ENCODE measurements at regions not wholly inside any gene's neighbourhood (a gene's known extent, or its start where the extent isn't known, plus 50 kb on each side); places are given as distances from the start of the nearest gene placed in this dataset.
"Not testable (repeated sequence)": the region's sequence is repeated elsewhere in the genome, so short reads cannot be mapped to it uniquely, and the experiment has no call there.

DNA sequence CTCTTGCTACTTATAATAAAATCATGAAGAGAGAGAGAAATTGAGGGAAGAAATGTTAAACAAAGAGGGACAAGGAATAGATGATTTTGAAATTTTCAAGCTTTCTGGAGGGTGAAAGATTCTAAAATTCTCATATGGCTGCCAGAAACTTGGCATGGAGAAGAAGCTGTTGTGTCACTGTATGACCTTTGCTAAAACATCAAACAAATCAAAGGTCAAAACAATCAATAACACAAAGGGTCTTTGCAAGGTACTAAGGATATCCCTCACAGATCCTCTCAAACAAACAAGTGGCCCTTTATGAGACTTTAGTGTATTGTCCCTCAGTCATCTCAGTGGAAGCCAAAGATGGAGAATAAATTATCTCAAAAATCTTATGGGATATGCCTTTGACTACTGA, 1039.2 kb upstream of the MIR17HG start:
- DNase-seq, result no peak

DNA sequence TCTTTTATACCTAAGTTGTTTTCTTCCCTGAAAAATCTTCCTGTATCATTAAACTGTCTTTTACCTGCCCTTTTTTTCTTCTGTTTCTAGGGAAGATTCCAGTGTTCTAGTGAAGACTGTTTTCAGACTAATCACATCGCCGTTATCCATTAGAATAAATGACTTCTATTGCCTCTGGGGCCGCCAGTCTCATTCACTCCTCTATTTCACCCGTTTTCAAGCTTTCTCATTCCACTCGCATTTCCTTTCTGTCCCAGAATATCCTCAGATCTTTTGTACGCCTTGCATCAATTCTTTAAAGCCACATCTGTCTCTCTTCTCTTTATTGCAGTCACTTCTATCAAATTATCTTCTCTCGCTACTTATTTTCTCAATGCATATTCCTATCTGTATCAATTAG, 1035.6 kb upstream of the MIR17HG start:
- no peak for DNase-seq

GRCh38 chr13:90315061-90315460, 1032.4 kb upstream of the MIR17HG start:
- DNase-seq, result no peak

DNA sequence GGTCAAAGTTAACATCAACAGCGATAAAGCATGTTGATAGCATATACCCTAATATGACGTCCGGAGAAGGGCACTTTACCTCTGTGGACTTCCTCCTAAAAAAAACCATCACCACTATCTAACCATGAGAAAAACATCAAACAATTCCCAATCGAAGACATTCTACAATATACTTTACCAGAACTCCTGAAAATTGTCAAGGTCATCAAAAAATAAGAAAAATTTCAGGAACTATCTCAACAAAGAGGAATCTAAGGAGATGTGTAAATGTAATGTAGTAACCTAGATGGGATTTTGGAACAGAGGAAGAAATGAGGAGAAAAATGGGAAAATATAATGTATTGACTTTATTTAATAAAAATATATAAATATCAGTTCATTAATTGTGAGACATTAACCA, 1026.8 kb upstream of the MIR17HG start:
- no peak for DNase-seq

- DNase-seq, result no peak
Measured at GRCh38 chr13:90321281-90321931, 1026.1 kb upstream of the MIR17HG start.

DNA sequence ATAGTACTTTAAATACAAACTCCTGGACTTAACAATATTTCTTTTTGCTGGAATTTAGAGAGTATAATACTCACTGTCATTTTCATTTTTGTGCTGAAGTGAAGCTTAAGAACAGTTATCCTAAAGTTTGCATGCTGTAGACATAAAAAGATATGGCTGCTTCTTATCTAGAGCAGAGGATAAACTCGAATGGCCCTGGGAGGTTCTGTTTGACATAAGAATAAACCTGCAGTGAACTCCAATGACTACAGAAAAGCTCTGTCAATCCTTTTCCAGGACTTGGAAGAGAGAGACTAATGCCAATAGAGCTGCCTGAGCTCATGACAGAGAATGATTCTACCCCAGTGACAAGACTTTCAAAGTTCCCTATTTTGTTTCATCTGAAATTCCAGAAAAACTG, 1017.8 kb upstream of the MIR17HG start:
- no peak for DNase-seq

- no peak for DNase-seq
Measured at GRCh38 chr13:90331974-90332373, 1015.5 kb upstream of the MIR17HG start.

GRCh38 chr13:90336507-90336906, 1011.0 kb upstream of the MIR17HG start:
- DNase-seq, result no peak

- DNase-seq, result not testable (repeated sequence)
Measured at GRCh38 chr13:90341348-90341747, 1006.1 kb upstream of the MIR17HG start.

DNA sequence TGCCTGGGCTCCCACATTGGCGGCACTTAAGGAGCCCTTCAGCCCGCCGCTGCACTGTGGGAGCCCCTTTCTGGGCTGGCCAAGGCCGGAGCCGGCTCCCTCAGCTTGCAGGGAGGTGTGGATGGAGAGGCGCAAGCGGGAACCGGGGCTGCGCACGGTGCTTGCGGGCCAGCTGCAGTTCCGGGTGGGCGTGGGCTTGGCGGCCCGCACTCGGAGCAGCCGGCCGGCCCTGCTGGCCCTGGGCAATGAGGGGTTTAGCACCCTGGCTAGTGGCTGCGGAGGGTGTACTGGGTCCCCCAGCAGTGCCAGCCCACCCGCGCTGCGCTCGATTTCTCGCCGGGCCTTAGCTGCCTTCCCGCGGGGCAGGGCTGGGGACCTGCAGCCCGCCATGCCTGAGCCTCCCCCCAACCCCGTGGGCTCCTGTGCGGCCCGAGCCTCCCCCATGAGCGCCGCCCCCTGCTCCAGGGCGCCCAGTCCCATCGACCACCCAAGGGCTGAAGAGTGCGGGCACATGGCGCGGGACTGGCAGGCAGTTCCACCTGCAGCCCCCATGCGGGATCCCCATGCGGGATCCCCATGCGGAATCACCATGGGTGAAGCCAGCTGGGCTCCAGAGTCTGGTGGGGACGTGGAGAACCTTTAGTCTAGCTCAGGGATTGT, 998.9 kb upstream of the MIR17HG start:
- DNase-seq, result not testable (repeated sequence)

DNA sequence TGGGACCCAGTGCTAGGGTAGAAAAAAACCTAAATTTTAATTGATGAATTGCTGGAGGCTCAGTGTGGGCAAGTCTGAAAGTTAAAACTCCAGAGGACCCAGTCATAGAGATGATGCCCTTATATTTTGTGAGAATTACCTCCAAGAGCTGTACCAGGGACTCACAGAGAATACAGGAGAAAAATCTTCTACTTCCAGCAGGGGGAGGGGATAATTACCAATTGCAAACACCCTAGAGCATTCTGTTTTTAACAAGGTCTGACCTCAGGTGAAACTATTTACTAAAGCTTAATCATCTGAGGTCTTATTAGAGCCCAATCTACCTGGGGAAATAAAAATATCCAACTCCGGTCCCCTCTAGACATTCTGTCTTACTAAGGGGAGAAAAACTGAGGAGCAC, 994.7 kb upstream of the MIR17HG start:
- DNase-seq, result no peak

DNA sequence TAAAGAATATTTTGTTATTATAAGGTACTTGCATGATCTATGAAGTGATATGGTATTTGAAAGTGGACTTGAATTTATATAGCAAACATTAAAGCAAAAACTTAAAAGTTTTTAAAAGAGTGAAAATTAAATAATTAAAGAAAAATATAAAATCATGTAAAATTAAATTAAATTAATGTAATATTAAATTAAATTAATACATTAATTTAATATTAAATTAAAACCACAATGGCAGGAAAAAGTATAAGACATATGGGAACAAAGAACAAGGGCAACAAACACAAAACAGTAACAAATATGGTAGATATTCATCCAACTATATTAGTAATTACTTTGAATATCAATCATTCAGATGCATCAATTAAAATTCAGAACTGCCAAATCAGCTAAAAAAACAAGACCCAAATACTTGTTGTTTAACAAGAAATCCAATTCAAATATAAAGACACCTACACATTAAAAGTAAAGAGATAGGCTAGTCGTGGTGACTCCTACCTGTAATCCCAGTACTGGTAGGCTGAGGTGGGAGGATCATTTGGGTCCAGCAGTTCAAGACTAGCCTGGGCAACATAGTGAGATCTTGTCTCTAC, 992.2 kb upstream of the MIR17HG start:
- DNase-seq, result no peak

DNA sequence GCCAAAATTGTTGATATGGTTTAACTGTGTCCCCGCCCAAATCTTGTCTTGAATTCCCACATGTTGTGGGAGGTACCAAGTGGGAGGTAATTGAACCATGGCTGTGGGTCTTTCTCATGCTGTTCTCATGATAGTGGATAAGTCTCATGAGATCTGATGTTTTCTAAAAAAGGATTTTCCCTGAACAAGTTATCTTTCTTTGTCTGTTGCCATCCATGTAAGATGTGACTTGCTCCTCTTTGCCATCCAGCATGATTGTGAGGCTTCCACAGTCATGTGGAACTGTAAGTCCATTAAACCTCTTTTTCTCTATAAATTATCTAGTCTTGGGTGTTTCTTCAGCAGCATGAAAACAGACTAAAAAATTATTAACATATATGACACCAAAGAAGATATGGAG, 986.7 kb upstream of the MIR17HG start:
- no peak for DNase-seq

DNA sequence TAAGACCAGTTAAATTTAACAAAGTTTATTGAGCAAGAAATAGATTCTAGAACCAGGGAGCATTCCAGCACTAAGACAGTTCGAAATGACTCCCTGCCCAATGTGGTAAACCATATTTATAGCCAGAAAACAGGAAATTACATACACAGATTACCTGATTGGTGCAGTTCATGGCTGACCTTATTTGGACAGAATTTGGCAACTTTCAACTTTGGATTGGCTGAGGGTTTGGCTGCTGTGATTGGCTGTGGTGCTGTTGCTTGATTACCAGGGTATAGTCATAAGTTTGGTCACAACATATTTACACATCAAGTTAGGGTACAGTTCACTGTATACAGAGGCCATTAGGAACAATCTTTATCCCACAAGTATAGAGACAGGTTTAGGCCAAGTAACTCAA, 984.8 kb upstream of the MIR17HG start:
- DNase-seq, result no peak

- no peak for DNase-seq
Measured at GRCh38 chr13:90365130-90365529, 982.4 kb upstream of the MIR17HG start.

DNA sequence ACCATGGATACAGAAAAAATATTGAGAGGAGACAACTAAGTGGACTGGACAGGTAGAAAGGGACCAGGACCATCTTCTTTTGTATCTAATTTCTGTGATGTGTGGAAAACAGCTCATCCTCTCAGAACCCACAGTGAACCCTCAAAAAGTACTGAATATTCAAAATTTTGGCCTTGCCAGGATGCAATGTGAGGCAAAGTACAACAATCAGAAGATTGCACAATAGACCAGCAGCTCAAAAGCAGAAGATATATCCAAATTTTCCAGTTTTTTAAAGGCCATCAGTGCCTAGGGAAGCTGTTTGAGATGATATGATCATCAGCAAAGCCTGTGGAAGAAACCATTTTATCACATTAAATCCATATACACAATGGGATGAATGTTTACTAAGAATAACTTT, 973.3 kb upstream of the MIR17HG start:
- no peak for DNase-seq

DNA sequence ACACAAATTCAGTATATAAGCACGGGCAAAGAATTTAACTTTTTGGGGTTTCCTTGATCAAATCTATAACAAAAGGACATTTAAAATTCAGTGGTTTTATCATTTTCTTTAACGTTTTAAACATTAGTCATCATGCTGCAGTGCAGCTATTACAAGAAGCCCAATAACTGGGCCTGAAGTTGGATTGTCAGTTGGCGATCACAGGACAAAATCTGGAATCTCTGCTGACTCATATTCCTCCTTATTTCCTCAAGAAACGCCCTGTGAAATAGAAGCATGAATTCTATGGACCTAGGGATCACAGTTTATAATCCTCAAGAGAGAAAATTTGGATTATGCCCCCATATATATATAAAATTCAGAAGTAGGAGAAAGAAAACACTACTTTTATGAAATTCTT, 971.6 kb upstream of the MIR17HG start:
- no peak for DNase-seq

DNA sequence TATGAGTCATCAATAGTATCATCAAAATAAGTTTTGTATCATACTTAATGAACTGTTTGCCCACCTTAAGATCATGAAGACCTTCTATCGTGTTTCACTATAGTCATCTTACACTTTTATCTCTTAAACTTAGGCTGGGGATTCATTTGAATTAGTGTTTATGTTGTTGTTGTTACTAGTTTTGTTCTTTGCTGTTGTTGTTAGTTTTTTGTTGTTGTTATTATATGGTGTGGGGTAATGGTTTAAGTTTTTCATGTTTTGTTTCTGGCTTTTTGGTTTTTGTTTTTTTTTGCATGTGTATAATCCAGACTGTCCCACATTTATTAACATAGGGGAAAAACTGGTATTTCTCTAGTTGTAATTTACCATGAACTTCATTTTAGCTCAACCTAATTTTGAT, 965.1 kb upstream of the MIR17HG start:
- DNase-seq, result no peak

DNA sequence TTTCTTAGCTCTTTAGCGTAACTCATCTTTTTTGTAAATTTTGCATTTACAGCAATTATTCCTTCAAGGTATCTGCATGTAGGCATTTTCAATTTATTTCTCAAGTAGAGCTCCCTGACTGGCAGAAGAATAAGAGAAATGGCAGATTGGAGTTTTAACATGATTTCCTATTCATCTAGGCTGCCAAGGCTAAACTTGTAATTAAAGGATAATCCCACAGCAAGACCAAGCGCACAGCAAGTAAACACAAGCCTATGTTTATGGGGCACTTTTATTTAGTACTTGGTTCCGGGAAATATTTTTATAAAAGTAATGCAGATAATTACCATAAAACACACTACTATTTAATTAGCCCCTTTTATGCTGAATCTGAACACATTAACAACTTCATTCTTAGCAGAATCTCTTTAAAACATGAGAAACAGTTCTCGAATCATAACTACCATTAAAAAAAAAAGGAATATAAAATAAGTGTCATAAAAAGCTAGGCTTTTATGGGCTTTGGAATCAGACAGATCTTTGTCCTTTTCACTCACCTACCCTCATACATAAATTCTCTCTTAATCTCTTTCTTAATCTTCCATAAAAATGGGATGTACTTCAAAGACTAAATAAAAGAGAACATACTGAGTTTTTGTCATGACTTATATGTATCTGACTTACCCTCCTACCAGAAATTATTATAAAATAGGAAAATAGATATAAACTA, 961.6 kb upstream of the MIR17HG start:
- peak; percentile 6 for DNase-seq

GRCh38 chr13:90388887-90389452, 958.5 kb upstream of the MIR17HG start:
- no peak for DNase-seq

DNA sequence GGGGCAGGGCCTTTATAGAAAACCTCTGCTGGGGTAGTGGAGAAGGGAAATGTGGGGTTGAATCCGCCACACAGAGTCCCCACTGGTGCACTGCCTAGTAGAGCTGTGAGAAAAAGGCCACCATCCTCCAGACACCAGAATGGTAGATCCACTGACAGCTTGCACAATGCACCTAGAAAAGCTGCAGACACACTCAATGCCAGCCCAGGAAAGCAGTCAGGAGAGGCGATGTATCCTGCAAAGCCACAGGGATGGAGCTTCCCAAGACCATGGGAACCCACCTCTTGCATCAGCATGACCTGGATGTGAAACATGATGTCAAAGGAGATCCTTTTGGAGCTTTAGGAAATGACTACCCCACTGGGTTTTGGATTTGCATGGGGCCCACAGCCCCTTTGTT, 958.0 kb upstream of the MIR17HG start:
- no peak for DNase-seq

- DNase-seq, result no peak
Measured at GRCh38 chr13:90393408-90393807, 954.1 kb upstream of the MIR17HG start.

- DNase-seq, result no peak
Measured at GRCh38 chr13:90395348-90395747, 952.1 kb upstream of the MIR17HG start.

- no peak for DNase-seq
Measured at GRCh38 chr13:90395846-90396245, 951.6 kb upstream of the MIR17HG start.

All from NCI-H1417 treated with DMSO at 0.1 percent for 48 hours (cell line).